Stomach (tissue), 4 donors: ENCODE measurements at regions not wholly inside any gene's neighbourhood (a gene's known extent, or its start where the extent isn't known, plus 50 kb on each side); places are given as distances from the start of the nearest gene placed in this dataset.

Experiments used
- EP300 ChIP-seq: sonication (generic); formaldehyde crosslinking; IDR thresholded peaks from one replicate; pipeline ENCODE4 v1.6.1; 2017; ENCODE audit warnings: antibody characterized with exemption
- POLR2A ChIP-seq, 4 donors: fragments of 450-650 bp; IDR thresholded peaks; one replicate each; pipeline ENCODE4 v1.6.1; 2016; ENCODE audit warnings: antibody characterized with exemption in 4 of 4, control low read depth in 2 of 4, mild to moderate bottlenecking in 1 of 4, moderate library complexity in 1 of 4
- POLR2AphosphoS5 ChIP-seq, 3 donors: sonication (generic); formaldehyde crosslinking; IDR thresholded peaks; one replicate each; pipeline ENCODE4 v1.6.1; 2016; ENCODE audit warnings: antibody characterized with exemption in 3 of 3
- TF ChIP-seq, protein P1 (sequence below), 7 experiments: fragments of 450-650 bp in 4 of 7; fragments of 200-600 bp in 3 of 7; sonication (generic) in 3 of 7; IDR thresholded peaks; one replicate each; pipeline ENCODE4 v1.5.1; 2016 to 2019; ENCODE audit warnings: antibody characterized with exemption in 7 of 7, control low read depth in 2 of 7, mild to moderate bottlenecking in 1 of 7

GRCh38 chr4:127521463-127521862 lies 111.3 kb upstream of the INTU start:
- TF ChIP-seq POLR2AphosphoS5 (IDR thresholded peaks at IDR 0.05), result no peak
- no peak for TF ChIP-seq POLR2A (IDR thresholded peaks at IDR 0.05)
- TF ChIP-seq, protein P1, sequence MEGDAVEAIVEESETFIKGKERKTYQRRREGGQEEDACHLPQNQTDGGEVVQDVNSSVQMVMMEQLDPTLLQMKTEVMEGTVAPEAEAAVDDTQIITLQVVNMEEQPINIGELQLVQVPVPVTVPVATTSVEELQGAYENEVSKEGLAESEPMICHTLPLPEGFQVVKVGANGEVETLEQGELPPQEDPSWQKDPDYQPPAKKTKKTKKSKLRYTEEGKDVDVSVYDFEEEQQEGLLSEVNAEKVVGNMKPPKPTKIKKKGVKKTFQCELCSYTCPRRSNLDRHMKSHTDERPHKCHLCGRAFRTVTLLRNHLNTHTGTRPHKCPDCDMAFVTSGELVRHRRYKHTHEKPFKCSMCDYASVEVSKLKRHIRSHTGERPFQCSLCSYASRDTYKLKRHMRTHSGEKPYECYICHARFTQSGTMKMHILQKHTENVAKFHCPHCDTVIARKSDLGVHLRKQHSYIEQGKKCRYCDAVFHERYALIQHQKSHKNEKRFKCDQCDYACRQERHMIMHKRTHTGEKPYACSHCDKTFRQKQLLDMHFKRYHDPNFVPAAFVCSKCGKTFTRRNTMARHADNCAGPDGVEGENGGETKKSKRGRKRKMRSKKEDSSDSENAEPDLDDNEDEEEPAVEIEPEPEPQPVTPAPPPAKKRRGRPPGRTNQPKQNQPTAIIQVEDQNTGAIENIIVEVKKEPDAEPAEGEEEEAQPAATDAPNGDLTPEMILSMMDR (IDR thresholded peaks at IDR 0.05), result no peak
- TF ChIP-seq EP300, result no peak
